Stimulated activated CD8-positive, alpha-beta memory T cell treated with anti-CD3 and anti-CD28 coated beads, Interleukin-4, amount 100 ng/mL, for 48 hours (primary cell): ENCODE measurements at regions not wholly inside any gene's neighbourhood (a gene's known extent, or its start where the extent isn't known, plus 50 kb on each side); places are given as distances from the start of the nearest gene placed in this dataset.

Experiments
- DNase-seq: peaks from one replicate; pipeline ENCODE4 v3.0.0-alpha.2; 2020

DNA sequence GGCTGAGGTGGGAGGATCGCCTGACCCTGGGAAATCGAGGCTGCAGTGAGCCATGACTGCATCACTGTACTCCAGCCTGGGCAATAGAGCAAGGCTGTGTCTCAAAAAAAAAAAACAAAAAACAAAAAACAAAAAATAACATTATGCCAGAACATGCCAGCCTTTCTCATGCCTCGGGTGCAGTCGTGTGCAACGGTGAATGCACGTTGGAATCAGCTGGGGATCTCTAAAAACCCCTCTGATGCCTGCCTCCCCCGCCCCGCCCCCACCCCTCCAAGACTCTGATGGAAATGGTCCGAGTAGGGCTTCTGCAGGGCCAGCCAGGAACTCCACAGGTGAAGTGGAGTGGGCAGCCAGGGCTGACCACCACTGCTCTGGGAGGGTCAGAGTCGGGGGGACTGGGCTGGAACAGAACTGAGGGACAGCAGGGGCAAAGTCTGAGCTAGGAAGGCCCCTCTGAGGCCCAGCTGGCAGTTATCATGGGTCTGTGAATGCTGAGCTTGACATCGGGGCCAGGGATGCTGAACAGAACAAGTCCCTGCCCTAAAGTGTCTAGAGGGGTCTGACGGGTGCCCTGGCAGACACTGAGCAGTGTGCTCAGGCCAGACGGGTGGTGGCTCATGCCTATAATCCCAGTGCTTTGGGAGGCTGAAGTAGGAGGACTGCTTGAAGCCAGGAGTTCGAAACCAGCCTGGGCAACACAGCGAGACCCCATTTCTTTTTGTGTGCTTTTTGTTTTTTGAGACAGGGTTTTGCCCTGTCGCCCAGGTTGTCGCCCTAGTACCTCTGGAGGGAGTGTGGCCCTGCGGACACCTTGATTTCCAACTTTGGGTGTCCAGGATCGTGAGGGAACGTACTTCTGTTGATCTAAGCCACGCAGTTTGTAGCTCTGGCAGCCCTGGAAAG, 193.4 kb upstream of the GSE1 start:
- DNase-seq: no peak

- peak; percentile 90 for DNase-seq
Observed at GRCh38 chr16:85420501-85421337, 192.4 kb upstream of the GSE1 start.

- no peak for DNase-seq
Observed at GRCh38 chr16:85421338-85422195, 191.6 kb upstream of the GSE1 start.

DNA sequence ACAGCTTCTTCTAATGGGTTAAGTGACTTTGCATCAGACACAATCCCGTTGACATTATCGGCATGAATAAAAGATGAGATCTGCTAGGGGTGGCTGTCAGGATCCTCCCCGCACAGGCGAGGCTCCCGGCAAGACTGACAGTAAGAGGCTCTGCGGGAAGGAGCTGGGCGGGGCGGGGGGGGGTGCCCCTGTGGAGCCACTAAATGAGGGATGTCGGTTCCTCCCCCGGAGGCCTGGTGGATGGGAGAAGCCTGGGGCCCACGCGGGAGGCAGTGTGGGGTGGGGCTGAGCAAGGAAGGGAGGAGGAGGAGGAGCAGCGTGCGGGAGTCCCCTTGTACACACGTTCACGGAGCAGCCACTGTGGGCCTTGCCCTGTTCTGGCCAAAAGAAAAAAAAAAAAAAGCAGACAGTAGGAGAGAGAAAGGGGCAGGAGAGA, 190.9 kb upstream of the GSE1 start:
- no peak for DNase-seq

DNA sequence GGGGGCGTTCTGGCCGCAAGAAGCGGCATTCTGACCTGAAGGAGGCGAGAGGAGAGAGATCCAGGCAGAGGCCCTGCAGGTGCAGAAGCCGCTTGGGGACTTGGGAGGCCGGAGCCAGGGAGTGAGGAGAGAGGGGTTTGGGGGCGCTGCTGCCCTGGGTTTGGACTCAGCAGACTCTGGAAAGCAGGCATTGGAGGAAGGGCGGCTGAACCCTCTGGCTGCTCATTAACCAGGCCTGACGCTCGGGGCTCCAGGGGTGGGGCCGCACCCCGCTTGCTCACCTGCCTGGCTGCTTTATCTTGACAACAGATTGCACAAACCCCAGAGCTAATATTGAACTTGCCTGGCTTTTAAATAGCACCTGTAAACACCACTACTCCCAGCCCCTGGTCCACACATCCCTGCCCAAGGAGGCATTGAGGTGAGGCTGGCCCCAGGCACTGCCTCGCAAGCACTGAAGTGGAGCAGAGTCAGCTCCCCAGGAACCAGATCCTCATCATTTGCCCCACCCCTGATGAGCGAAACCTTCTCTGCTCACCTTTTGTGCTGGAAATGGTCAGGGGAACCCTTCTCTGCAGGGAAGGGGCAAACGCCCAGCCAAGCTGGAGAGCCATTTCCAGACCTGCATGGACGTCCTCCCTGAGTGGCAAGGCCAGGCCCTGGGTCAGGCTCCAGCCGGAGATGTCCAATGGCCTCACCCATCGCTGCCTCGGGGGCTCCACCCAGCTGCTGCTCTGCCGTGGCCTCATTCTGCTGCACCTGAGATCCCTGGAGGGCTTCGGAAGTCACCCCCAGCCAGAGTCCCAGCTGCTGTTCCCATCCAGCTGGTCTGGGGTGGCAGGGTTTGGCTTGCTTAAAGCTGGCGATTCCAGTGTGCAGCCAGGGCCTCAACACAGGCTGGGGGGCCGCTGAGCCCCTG, 190.2 kb upstream of the GSE1 start:
- DNase-seq: no peak

GRCh38 chr16:85423631-85424030, 189.5 kb upstream of the GSE1 start:
- DNase-seq: no peak

GRCh38 chr16:85424260-85425073, 188.7 kb upstream of the GSE1 start:
- DNase-seq: no peak

GRCh38 chr16:85425074-85425662, 188.0 kb upstream of the GSE1 start:
- DNase-seq: no peak

GRCh38 chr16:85426806-85427205, 186.3 kb upstream of the GSE1 start:
- no peak for DNase-seq

- peak; percentile 69 for DNase-seq
Observed at GRCh38 chr16:85428168-85428898, 184.8 kb upstream of the GSE1 start.

DNA sequence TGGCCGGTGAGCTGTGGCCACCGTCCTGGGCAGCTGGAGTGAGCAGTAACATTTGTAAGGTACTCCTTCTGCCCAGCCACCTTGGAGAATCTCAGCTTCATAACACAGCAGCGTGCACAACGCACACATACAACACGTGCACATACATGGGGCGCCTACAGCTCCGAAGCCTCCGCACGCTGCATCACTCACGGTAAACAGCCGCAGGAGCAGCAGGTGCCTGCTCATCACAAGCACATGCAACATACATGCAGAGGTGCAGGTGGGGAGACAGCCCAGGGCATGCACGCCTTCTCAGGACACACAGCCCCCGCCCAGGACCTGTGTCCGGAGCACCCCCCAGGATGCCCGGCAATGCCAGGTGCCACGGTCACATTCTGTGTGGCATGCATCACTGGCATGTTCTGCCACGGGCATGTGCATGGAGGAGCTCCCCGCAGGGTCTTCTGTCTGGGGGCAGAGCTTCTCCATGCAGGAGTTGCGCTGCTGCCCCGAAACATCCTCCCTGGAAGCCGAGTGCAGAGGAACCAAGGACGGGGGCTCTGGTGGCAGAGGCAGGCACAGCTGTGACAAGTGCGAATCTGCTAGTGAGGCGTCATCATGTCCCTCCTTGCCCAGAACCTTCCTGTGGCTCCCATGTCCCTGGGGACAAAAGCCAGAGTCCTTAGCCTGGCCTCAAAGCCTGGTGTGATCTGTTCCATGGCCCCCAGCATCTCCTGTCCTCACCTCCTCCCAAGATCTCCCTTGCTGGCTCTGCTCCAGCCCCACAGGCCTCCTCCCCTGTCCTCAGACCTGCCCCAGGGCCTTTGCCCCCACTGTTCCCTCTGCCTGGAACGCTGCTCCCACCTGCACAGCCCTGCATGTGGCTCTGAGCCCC, 184.0 kb upstream of the GSE1 start:
- no peak for DNase-seq

DNA sequence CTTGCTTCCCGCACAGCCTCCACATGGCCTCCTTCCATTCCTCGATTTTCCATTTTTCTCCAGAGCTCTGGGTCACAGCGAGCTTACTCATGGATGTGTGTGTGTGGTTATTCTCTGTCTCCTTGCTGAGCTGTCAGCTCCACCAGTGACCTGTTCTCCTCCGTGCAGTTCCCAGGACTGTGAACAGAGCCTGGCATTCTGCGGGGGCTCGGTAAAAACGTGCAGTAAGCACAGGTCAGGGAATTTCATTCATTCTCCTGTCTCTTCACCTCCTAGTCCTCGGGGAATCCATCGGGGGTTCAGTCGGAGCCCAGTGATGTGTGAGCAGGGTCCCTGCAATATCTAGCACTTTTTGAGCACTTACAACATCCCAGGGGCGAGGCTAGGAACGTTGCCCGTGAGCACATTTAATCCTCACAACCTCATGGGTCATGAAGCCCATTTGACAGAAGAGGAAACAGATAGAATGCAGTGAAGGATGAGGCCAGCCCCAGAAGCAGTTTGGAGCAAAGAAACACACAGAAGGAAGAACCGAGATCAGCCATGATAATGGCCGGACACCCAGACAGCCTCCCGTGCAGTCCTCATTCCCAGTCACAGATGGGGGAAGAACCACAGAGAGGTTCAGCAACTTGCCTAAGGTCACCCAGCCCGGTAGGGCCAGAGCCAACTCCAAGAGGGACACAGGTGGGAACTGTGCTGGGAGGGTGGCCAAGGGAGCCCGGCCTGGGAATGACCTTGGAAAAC, 183.2 kb upstream of the GSE1 start:
- DNase-seq: no peak

DNA sequence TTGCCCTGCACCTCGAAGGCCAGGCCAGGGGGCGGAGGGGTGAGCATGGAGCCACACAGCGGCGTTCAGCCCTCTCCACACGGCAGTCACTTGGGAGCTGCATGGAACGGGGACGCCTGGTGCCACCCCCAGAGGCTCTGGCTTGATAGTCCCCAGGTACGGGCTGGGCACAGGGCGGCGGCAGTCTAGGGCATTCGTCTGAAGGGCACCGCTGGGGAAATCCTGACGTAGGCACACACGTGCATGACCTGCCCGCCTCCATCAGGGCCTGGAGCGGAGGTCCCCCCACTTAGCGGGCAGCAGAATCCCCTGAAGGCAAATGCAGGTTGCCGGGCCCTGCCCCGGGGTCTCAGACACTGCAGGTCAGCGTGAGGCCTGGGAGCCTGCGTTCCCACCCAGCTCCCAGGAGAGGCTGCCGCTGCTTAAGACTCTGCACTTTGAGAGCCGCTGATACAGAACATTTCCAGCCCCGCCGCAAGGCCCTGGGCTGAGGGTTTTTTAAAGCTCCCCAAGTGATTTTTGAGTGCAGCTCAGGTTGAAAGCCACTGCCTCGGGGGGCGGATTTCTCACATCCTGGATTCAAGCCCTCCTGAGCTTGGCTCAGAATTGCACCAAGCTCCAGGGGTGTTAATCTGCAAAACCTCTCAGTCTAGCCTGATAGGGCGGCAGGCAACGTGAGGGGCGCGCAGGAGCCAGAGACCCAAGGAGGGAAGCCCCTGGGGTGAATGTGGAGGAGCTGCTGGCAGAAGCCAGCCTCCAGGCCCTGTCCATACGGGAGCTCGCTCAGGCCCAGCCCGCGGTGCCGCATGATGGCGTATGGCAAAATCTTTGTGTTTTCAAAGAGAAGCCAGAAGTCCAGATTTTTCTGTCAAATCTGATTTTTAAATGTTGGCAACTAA, 182.3 kb upstream of the GSE1 start:
- no peak for DNase-seq

- no peak for DNase-seq
Observed at GRCh38 chr16:85431431-85432124, 181.5 kb upstream of the GSE1 start.

DNA sequence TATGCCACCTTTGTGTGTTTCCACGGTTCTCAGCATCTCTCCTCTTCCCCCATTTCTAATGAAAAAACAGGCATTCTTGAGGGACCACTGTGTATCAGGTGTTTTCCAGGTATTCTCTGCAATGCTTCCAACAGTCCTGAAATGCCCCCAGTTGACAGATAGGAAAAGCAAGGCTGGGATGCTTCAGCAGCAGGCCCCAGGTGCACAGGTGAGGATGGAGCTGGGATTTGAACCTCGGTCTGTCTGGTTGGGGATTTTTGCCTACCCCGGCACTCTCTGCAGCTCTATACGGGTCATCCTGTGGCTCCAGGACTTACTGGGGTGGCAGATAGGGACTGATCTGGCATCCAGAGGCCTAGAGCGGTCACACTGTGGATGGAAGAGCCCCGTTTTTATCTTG, 180.5 kb upstream of the GSE1 start:
- no peak for DNase-seq

- no peak for DNase-seq
Observed at GRCh38 chr16:85433477-85433876, 179.6 kb upstream of the GSE1 start.
